ENCODE measurements at regions not wholly inside any gene's neighbourhood (a gene's known extent, or its start where the extent isn't known, plus 50 kb on each side); places are given as distances from the start of the nearest gene placed in this dataset.

DNA sequence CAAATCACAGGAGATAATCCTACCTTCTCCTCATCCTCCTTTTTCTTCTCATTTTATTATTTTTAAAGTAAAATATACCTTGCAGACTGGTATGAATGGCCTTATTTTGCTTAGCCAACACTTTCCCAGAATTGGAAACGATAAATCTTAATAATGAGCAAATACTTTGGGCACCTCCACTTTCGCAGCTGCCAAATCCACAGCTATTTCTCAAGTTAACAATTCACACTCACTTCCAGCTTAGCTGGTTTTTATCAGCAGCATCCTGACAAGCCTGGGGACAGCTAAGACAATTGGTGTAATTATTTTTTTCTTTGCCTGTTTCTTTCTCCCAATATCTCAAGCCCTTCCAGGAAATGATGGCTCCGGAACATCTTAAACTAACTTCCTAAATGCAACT lies 867.5 kb upstream of the TMEM132C start:
- Histone ChIP-seq H2BK5ac (ENCODE audit: low read depth, low read length) (no peak overlapping the region), H3K36me3 (ENCODE audit: control insufficient read depth in 2 of 4, insufficient read depth in 4 of 4, low read length in 3 of 4) (no peaks in the 10 kb centered on the region), H3K23me2 (ENCODE audit: low read depth, low read length) (no peaks in the 10 kb centered on the region; the same call in 1 of the 2 replicates), H3K14ac (ENCODE audit: insufficient read length) (no peak overlapping the region), H3K79me1 (ENCODE audit: low read depth, low read length) (no peaks in the 10 kb centered on the region), H3K4me3 (ENCODE audit: extremely low read depth in 1 of 4, insufficient read depth in 2 of 4, low read depth in 3 of 4, low read length in 4 of 4) (no peak overlapping the region), H2AK5ac (ENCODE audit: low read depth, low read length) (no peak overlapping the region), H3K56ac (replicated peaks; ENCODE audit: insufficient read length, low read depth, low read length) (no peak overlapping the region), H4K5ac (ENCODE audit: insufficient read length, low read depth, low read length) (no peak overlapping the region), H2BK120ac (replicated peaks; ENCODE audit: low read depth, low read length) (no peak overlapping the region), H3K4me1 (replicated peaks in 1 of 4; ENCODE audit: control insufficient read depth in 3 of 4, insufficient read depth in 4 of 4, low read length in 3 of 4) (peaks cover 0 to 3% (median 0%) of the 10 kb centered on the region in 4 experiments; a peak in 2 of 7 replicates), H3K79me2 (ENCODE audit: control insufficient read depth in 1 of 2, insufficient read depth in 2 of 2, low read length in 2 of 2) (no peaks in the 10 kb centered on the region), H4K8ac (ENCODE audit: extremely low read depth, insufficient read depth, low read length) (no peak overlapping the region), H2BK12ac (ENCODE audit: low read depth, low read length) (no peak overlapping the region), H4K20me1 (replicated peaks in 1 of 2; ENCODE audit: control insufficient read depth in 1 of 2, insufficient read depth in 2 of 2, low read length in 2 of 2) (no peaks in the 10 kb centered on the region), H4K91ac (replicated peaks; ENCODE audit: insufficient read length, low read length) (no peak overlapping the region), H2BK15ac (ENCODE audit: low read length) (no peak overlapping the region), H3K4ac (replicated peaks; ENCODE audit: insufficient read length, low read depth, low read length) (no peak overlapping the region), H3K4me2 (ENCODE audit: insufficient read depth in 1 of 2, low read depth in 2 of 2, low read length in 2 of 2) (no peak overlapping the region), H2BK20ac (ENCODE audit: low read length) (no peak overlapping the region), H3K18ac (ENCODE audit: extremely low read depth, low read length) (no peak overlapping the region), H3K27ac (ENCODE audit: low read depth, low read length) (no peak overlapping the region), H3K9me3 (ENCODE audit: insufficient read depth in 2 of 2, low read depth in 1 of 2, low read length in 1 of 2) (no peaks in the 10 kb centered on the region), H3K27me3 (replicated peaks in 1 of 4; ENCODE audit: control insufficient read depth in 3 of 4, extremely low read depth in 1 of 4, insufficient read depth in 3 of 4, low read length in 3 of 4) (no peaks in the 10 kb centered on the region), H3K23ac (ENCODE audit: insufficient read length) (no peak overlapping the region), H3K9ac (replicated peaks in 1 of 4; ENCODE audit: extremely low read depth in 1 of 4, low read depth in 3 of 4, low read length in 3 of 4) (no peak overlapping the region), H2AFZ (ENCODE audit: low read length) (no peak overlapping the region)
- TF ChIP-seq CEBPB (IDR thresholded peaks at IDR 0.05; ENCODE audit: low read depth, low read length) = no peak
- no peak for TF ChIP-seq TBP (IDR thresholded peaks at IDR 0.05; ENCODE audit: low read depth, low read length)
- no peak for TF ChIP-seq ASH2L (IDR thresholded peaks at IDR 0.05; ENCODE audit: low read length)
- no peak for TF ChIP-seq CBX5 (IDR thresholded peaks at IDR 0.05; ENCODE audit: low read depth, low read length)
- no peak for TF ChIP-seq SP1 (IDR thresholded peaks at IDR 0.05; ENCODE audit: low read depth, low read length)
- no peak for TF ChIP-seq RXRA (IDR thresholded peaks at IDR 0.05; ENCODE audit: insufficient read depth, low read depth, low read length)
- TF ChIP-seq, protein P1, sequence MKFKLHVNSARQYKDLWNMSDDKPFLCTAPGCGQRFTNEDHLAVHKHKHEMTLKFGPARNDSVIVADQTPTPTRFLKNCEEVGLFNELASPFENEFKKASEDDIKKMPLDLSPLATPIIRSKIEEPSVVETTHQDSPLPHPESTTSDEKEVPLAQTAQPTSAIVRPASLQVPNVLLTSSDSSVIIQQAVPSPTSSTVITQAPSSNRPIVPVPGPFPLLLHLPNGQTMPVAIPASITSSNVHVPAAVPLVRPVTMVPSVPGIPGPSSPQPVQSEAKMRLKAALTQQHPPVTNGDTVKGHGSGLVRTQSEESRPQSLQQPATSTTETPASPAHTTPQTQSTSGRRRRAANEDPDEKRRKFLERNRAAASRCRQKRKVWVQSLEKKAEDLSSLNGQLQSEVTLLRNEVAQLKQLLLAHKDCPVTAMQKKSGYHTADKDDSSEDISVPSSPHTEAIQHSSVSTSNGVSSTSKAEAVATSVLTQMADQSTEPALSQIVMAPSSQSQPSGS (IDR thresholded peaks at IDR 0.05; ENCODE audit: low read length) = no peak
- no peak for TF ChIP-seq SAP30 (IDR thresholded peaks at IDR 0.05; ENCODE audit: insufficient read depth, insufficient replicate concordance, low read length)
- TF ChIP-seq, protein P2, sequence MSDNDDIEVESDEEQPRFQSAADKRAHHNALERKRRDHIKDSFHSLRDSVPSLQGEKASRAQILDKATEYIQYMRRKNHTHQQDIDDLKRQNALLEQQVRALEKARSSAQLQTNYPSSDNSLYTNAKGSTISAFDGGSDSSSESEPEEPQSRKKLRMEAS (IDR thresholded peaks at IDR 0.05) = no peak
- TF ChIP-seq GTF2F1 (IDR thresholded peaks at IDR 0.05; ENCODE audit: borderline replicate concordance, low read depth, low read length) = no peak
- TF ChIP-seq, protein P3, sequence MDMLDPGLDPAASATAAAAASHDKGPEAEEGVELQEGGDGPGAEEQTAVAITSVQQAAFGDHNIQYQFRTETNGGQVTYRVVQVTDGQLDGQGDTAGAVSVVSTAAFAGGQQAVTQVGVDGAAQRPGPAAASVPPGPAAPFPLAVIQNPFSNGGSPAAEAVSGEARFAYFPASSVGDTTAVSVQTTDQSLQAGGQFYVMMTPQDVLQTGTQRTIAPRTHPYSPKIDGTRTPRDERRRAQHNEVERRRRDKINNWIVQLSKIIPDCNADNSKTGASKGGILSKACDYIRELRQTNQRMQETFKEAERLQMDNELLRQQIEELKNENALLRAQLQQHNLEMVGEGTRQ (IDR thresholded peaks at IDR 0.05; ENCODE audit: low read length) = no peak
- TF ChIP-seq SP2 (IDR thresholded peaks at IDR 0.05; ENCODE audit: low read length) = no peak
- FAIRE-seq = no peak
- 88% methylated on average over 3 of the region's 3 CpGs; no CpG with 5 or more reads in 1 of the 2 experiments for WGBS, 2 experiments (ENCODE audit: extremely low coverage in 1 of 2, insufficient coverage in 1 of 2, insufficient read length in 1 of 2, insufficient replicate concordance in 2 of 2, low coverage in 1 of 2, low lambda C conversion rate in 2 of 2, missing lambda C conversion rate in 1 of 2)
- no peak for DNase-seq (ENCODE audit: low read depth in 1 of 2, low spot score in 2 of 2)
- ChIA-PET CTCF (ENCODE audit: partially characterized antibody) (interaction anchor here (1.5 kb wide), 1 partner anchor 18 kb away, joined by 4 read pairs; no protein-coding TSS in a partner anchor), POLR2A (ENCODE audit: partially characterized antibody) (no interaction called here)
